Neural cell (in vitro differentiated cells): ENCODE measurements at regions not wholly inside any gene's neighbourhood (a gene's known extent, or its start where the extent isn't known, plus 50 kb on each side); places are given as distances from the start of the nearest gene placed in this dataset.

Source experiments
- H2AFZ ChIP-seq: fragments of 200-600, 300-800 bp; sonication (generic), shearing (Covaris generic); 2 replicates; pipeline ENCODE4 v1.6.0; 2014; ENCODE audit warnings: low read depth, mild to moderate bottlenecking, antibody characterized with exemption, low read length, moderate library complexity
- H3F3A ChIP-seq: fragments of 200-600 bp; shearing (Covaris generic); 2 replicates; pipeline ENCODE4 v1.6.1; 2016; ENCODE audit warnings: mild to moderate bottlenecking, moderate library complexity, mixed read lengths, antibody characterized with exemption, low read length; ENCODE audit not compliant: insufficient read depth, poor library complexity, severe bottlenecking
- H3K27ac ChIP-seq: fragments of 200-600, 300-800 bp; sonication (generic), shearing (Covaris generic); 2 replicates; pipeline ENCODE4 v1.5.1; 2014; ENCODE audit warnings: mild to moderate bottlenecking, low read length, moderate library complexity
- H3K27me3 ChIP-seq: fragments of 300-800, 200-600 bp; sonication (generic), shearing (Covaris generic); 2 replicates; pipeline ENCODE4 v1.6.0; 2014; ENCODE audit warnings: mild to moderate bottlenecking, low read depth, low read length, moderate library complexity; ENCODE audit not compliant: insufficient read depth
- H3K36me3 ChIP-seq: fragments of 300-800, 200-600 bp; sonication (generic), shearing (Covaris generic); 2 replicates; pipeline ENCODE4 v1.5.1; 2014; ENCODE audit warnings: mild to moderate bottlenecking, antibody characterized with exemption, low read length, moderate library complexity; ENCODE audit not compliant: insufficient read depth
- H3K4me2 ChIP-seq: fragments of 300-800, 200-600 bp; sonication (generic), shearing (Covaris generic); 2 replicates; pipeline ENCODE4 v1.6.0; 2014; ENCODE audit warnings: mild to moderate bottlenecking, low read length
- H3K4me3 ChIP-seq: fragments of 300-800, 200-600 bp; sonication (generic), shearing (Covaris generic); 2 replicates; pipeline ENCODE4 v1.5.1; 2014; ENCODE audit warnings: mild to moderate bottlenecking, low read length, moderate library complexity
- H3K79me2 ChIP-seq: fragments of 200-600 bp; shearing (Covaris generic); replicated peaks from 2 replicates; pipeline ENCODE4 v1.6.0; 2014; ENCODE audit warnings: mild to moderate bottlenecking, low read length, moderate library complexity; ENCODE audit not compliant: insufficient read depth
- H3K9ac ChIP-seq: fragments of 300-800, 200-600 bp; sonication (generic), shearing (Covaris generic); 2 replicates; pipeline ENCODE4 v1.6.1; 2016; ENCODE audit warnings: mild to moderate bottlenecking, low read length, mixed read lengths
- H3K9me2 ChIP-seq: fragments of 200-600 bp; shearing (Covaris generic); 2 replicates; pipeline ENCODE4 v1.6.1; 2016; ENCODE audit warnings: mild to moderate bottlenecking, low read length, mixed read lengths; ENCODE audit not compliant: insufficient read depth
- H3K9me3 ChIP-seq: fragments of 200-600, 300-800 bp; sonication (generic), shearing (Covaris generic); 2 replicates; pipeline ENCODE4 v1.6.1; 2016; ENCODE audit warnings: mild to moderate bottlenecking, mixed run types, low read length, moderate library complexity, mixed read lengths
- H4K20me1 ChIP-seq: fragments of 200-600 bp; shearing (Covaris generic); 2 replicates; pipeline ENCODE4 v1.6.1; 2016; ENCODE audit warnings: mild to moderate bottlenecking, mixed run types; ENCODE audit not compliant: insufficient read depth
- CTCF ChIP-seq: fragments of 450-650 bp; IDR thresholded peaks from 2 replicates; pipeline ENCODE4 v1.5.1; 2014; ENCODE audit warnings: antibody characterized with exemption, mild to moderate bottlenecking, moderate library complexity; ENCODE audit not compliant: poor library complexity, severe bottlenecking
- EP300 ChIP-seq: fragments of 450-650 bp; conservative IDR thresholded peaks from 2 replicates; pipeline ENCODE4 v1.6.1; 2014; ENCODE audit warnings: antibody characterized with exemption, mild to moderate bottlenecking, moderate library complexity; ENCODE audit not compliant: poor library complexity, severe bottlenecking
- EZH2 ChIP-seq: fragments of 200-600, 300-800 bp; shearing (Covaris generic), sonication (generic); IDR thresholded peaks from 2 replicates; pipeline ENCODE4 v1.6.1; 2014; ENCODE audit warnings: antibody characterized with exemption, low read length, borderline replicate concordance, mild to moderate bottlenecking; ENCODE audit not compliant: insufficient read depth, poor library complexity, severe bottlenecking
- MXI1 ChIP-seq: fragments of 450-650 bp; conservative IDR thresholded peaks from 2 replicates; pipeline ENCODE4 v1.6.1; 2014; ENCODE audit warnings: antibody characterized with exemption, mild to moderate bottlenecking; ENCODE audit not compliant: poor library complexity, severe bottlenecking
- POLR2AphosphoS5 ChIP-seq: IDR thresholded peaks from 2 replicates; pipeline ENCODE4 v1.6.1; 2012
- RAD21 ChIP-seq: fragments of 450-650 bp; conservative IDR thresholded peaks from 2 replicates; pipeline ENCODE4 v1.6.1; 2014; ENCODE audit warnings: antibody characterized with exemption, mild to moderate bottlenecking, moderate library complexity
- SMC3 ChIP-seq: fragments of 450-650 bp; conservative IDR thresholded peaks from 2 replicates; pipeline ENCODE4 v1.6.1; 2014; ENCODE audit warnings: antibody characterized with exemption, mild to moderate bottlenecking, moderate library complexity; ENCODE audit not compliant: poor library complexity
- TAF1 ChIP-seq: IDR thresholded peaks from 2 replicates; pipeline ENCODE4 v1.6.1; 2012; ENCODE audit warnings: low read depth
- TF ChIP-seq, protein P1 (sequence below): IDR thresholded peaks from 2 replicates; pipeline ENCODE4 v1.6.1; 2012; ENCODE audit warnings: borderline replicate concordance

- no peaks in the 10 kb centered on the region for H3K9me3 ChIP-seq
- no peak overlapping the region for H3K4me3 ChIP-seq
- H3K4me2 ChIP-seq, result no peak overlapping the region
- H3F3A ChIP-seq, result no peaks in the 10 kb centered on the region
- no peaks in the 10 kb centered on the region for H3K9me2 ChIP-seq
- no peaks in the 10 kb centered on the region for H3K79me2 ChIP-seq
- H3K36me3 ChIP-seq, result no peaks in the 10 kb centered on the region
- TF ChIP-seq MXI1, result no peak
- no peak overlapping the region for H3K9ac ChIP-seq
- H3K27ac ChIP-seq, result no peak overlapping the region
- no peaks in the 10 kb centered on the region for H3K27me3 ChIP-seq
- H4K20me1 ChIP-seq, result no peaks in the 10 kb centered on the region
- H2AFZ ChIP-seq, result no peak overlapping the region
These were observed 331.5 kb upstream of the PABPC4L start for GRCh38 chr4:134533068-134533467.

DNA sequence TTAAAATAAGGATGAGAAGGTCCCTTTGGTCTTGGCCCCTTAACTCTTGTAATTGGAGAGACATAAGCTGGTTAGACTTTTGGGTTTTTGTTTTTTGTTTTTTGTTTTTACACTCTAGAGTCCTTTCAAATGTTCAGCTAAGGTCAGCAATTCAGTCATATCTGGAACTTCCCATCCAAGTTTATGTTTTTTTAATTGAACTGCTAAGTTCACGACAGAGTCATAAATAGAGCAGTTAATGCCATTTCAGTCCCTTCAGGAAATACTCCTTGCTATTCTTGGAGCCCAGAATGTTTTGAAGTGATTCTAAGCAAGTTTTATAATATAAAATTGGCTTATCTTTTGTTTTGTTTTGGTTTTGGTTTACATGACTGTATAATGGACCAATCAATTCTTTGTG lies 329.4 kb upstream of the PABPC4L start:
- H3K4me2 ChIP-seq, result no peak overlapping the region
- no peaks in the 10 kb centered on the region for H3K27me3 ChIP-seq
- no peak overlapping the region for H2AFZ ChIP-seq
- H3K27ac ChIP-seq, result no peak overlapping the region
- TF ChIP-seq, protein P1, sequence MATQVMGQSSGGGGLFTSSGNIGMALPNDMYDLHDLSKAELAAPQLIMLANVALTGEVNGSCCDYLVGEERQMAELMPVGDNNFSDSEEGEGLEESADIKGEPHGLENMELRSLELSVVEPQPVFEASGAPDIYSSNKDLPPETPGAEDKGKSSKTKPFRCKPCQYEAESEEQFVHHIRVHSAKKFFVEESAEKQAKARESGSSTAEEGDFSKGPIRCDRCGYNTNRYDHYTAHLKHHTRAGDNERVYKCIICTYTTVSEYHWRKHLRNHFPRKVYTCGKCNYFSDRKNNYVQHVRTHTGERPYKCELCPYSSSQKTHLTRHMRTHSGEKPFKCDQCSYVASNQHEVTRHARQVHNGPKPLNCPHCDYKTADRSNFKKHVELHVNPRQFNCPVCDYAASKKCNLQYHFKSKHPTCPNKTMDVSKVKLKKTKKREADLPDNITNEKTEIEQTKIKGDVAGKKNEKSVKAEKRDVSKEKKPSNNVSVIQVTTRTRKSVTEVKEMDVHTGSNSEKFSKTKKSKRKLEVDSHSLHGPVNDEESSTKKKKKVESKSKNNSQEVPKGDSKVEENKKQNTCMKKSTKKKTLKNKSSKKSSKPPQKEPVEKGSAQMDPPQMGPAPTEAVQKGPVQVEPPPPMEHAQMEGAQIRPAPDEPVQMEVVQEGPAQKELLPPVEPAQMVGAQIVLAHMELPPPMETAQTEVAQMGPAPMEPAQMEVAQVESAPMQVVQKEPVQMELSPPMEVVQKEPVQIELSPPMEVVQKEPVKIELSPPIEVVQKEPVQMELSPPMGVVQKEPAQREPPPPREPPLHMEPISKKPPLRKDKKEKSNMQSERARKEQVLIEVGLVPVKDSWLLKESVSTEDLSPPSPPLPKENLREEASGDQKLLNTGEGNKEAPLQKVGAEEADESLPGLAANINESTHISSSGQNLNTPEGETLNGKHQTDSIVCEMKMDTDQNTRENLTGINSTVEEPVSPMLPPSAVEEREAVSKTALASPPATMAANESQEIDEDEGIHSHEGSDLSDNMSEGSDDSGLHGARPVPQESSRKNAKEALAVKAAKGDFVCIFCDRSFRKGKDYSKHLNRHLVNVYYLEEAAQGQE, result no peak
- TF ChIP-seq POLR2AphosphoS5, result no peak
- no peaks in the 10 kb centered on the region for H4K20me1 ChIP-seq
- H3K4me3 ChIP-seq, result no peak overlapping the region
- H3K36me3 ChIP-seq, result no peaks in the 10 kb centered on the region
- H3K9me2 ChIP-seq, result no peaks in the 10 kb centered on the region
- no peaks in the 10 kb centered on the region for H3K9me3 ChIP-seq
- H3K79me2 ChIP-seq, result no peaks in the 10 kb centered on the region
- H3F3A ChIP-seq, result no peaks in the 10 kb centered on the region
- no peak overlapping the region for H3K9ac ChIP-seq

DNA sequence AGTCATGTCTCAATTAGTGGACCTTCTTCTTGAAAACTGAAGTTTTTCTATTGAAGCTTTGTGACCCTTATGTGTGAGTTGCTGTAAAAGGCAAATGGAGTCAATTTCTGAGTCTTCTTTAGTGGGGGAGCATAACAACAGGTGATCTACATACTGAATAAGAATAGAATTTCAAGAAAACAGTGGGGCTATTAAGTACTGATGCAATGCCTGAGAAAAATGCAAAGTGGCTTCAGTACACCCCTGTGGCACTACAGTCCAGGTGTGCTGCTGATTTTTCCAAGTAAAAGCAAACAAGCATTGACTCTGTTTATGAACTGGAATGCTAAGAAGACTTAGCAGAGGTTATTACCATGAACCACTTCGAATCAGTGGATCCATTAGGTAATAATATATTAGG lies 328.0 kb upstream of the PABPC4L start:
- H3K79me2 ChIP-seq, result no peaks in the 10 kb centered on the region
- TF ChIP-seq, protein P1, result no peak
- TF ChIP-seq MXI1 (no peak), SMC3 (no peak), RAD21 (no peak), POLR2AphosphoS5 (no peak), CTCF (no peak), TAF1 (no peak), EP300 (no peak), EZH2 (no peak)
- no peak overlapping the region for H3K27ac ChIP-seq
- no peaks in the 10 kb centered on the region for H3K9me3 ChIP-seq
- H3K4me2 ChIP-seq, result no peak overlapping the region
- no peak overlapping the region for H3K9ac ChIP-seq
- H2AFZ ChIP-seq, result no peak overlapping the region
- no peak overlapping the region for H3K4me3 ChIP-seq
- H3K27me3 ChIP-seq, result no peaks in the 10 kb centered on the region
- no peaks in the 10 kb centered on the region for H3K9me2 ChIP-seq
- H3K36me3 ChIP-seq, result no peaks in the 10 kb centered on the region
- no peaks in the 10 kb centered on the region for H3F3A ChIP-seq
- no peaks in the 10 kb centered on the region for H4K20me1 ChIP-seq
